Left lung (tissue), 4 donors: ENCODE measurements at regions not wholly inside any gene's neighbourhood (a gene's known extent, or its start where the extent isn't known, plus 50 kb on each side); places are given as distances from the start of the nearest gene placed in this dataset.

Experiments
- ATAC-seq: fragments of 200-7000 bp; cut with Tn5 transposase; one replicate; pipeline ENCODE4 v1.9.1; 2020; ENCODE audit warnings: moderate library complexity
- DNase-seq, 4 donors: peaks; one replicate each; pipeline ENCODE4 v3.0.0-alpha.2; 2013 to 2020
- H3K27ac ChIP-seq, 2 donors: fragments of 200-600 bp; sonication (generic) in 1 of 2; one replicate each; pipeline versions ENCODE4 v1.5.0 to v1.8.0; 2020 to 2021
- H3K27me3 ChIP-seq, 2 donors: fragments of 200-600 bp; sonication (generic) in 1 of 2; one replicate each; pipeline versions ENCODE4 v1.5.0 to v1.8.0; 2020 to 2021
- H3K36me3 ChIP-seq, 2 donors: fragments of 200-600 bp; sonication (generic) in 1 of 2; one replicate each; pipeline versions ENCODE4 v1.5.0 to v1.8.0; 2020 to 2021
- H3K4me1 ChIP-seq, 2 donors: fragments of 200-600 bp; one replicate each; pipeline ENCODE4 v1.8.0; 2021
- H3K4me3 ChIP-seq, 2 donors: fragments of 200-600 bp; sonication (generic) in 1 of 2; one replicate each; pipeline versions ENCODE4 v1.5.0 to v1.8.0; 2020 to 2021; ENCODE audit warnings: mild to moderate bottlenecking in 1 of 2
- H3K9me3 ChIP-seq, 2 donors: fragments of 200-600 bp; sonication (generic) in 1 of 2; one replicate each; pipeline versions ENCODE4 v1.5.0 to v1.8.0; 2020 to 2021
- CTCF ChIP-seq, 2 donors: fragments of 200-600 bp; sonication (generic) in 1 of 2; IDR thresholded peaks; one replicate each; pipeline versions ENCODE4 v1.5.0 to v1.8.0; 2021; ENCODE audit warnings: antibody characterized with exemption in 2 of 2
- intact Hi-C, 2 donors: fragments of 100-400 bp; cut with DNase I; formaldehyde crosslinking; loops; one replicate each; pipeline versions ENCODE4 v1.11.2 to v1.14.2; 2022
- donor health status: DM: no; HTN: yes; CAD: no.
- donor health status: DM: no; HTN: no; CAD: no.

- intact Hi-C loops: no loop called here
- H3K4me1 ChIP-seq: no peaks in the 10 kb centered on the region
- TF ChIP-seq CTCF (IDR thresholded peaks at IDR 0.05): no peak
- H3K27me3 ChIP-seq: no peaks in the 10 kb centered on the region
- H3K4me3 ChIP-seq: no peak overlapping the region
- H3K9me3 ChIP-seq: peaks cover 0 to 20% of the 10 kb centered on the region in 2 donors
- no peak for ATAC-seq
- no peak for DNase-seq
- H3K27ac ChIP-seq: no peak overlapping the region
- no peaks in the 10 kb centered on the region for H3K36me3 ChIP-seq
These were observed 318.2 kb upstream of the PSMD7 start for GRCh38 chr16:73978407-73978784.

GRCh38 chr16:73976644-73977043 lies 320.0 kb upstream of the PSMD7 start:
- ATAC-seq (no peak), DNase-seq (no peak)
- no peaks in the 10 kb centered on the region for H3K36me3 ChIP-seq
- H3K27me3 ChIP-seq: no peaks in the 10 kb centered on the region
- intact Hi-C loops: no loop called here
- no peaks in the 10 kb centered on the region for H3K4me1 ChIP-seq
- H3K4me3 ChIP-seq: no peak overlapping the region
- no peak overlapping the region for H3K27ac ChIP-seq
- no peak for TF ChIP-seq CTCF (IDR thresholded peaks at IDR 0.05)
- peaks cover 0 to 12% of the 10 kb centered on the region in 2 donors for H3K9me3 ChIP-seq

GRCh38 chr16:73973174-73973573 lies 323.4 kb upstream of the PSMD7 start:
- DNase-seq (no peak), ATAC-seq (no peak)
- Histone ChIP-seq H3K4me1 (no peaks in the 10 kb centered on the region), H3K36me3 (no peaks in the 10 kb centered on the region), H3K4me3 (no peak overlapping the region), H3K27me3 (no peaks in the 10 kb centered on the region), H3K9me3 (peaks cover 0 to 5% of the 10 kb centered on the region in 2 donors), H3K27ac (no peak overlapping the region)
- TF ChIP-seq CTCF (IDR thresholded peaks at IDR 0.05): no peak
- intact Hi-C loops: no loop called here

- TF ChIP-seq CTCF (IDR thresholded peaks at IDR 0.05): no peak
- H3K4me1 ChIP-seq: no peaks in the 10 kb centered on the region
- H3K9me3 ChIP-seq: peaks cover 0 to 2% of the 10 kb centered on the region in 2 donors
- no peak for ATAC-seq
- no peaks in the 10 kb centered on the region for H3K27me3 ChIP-seq
- H3K27ac ChIP-seq: no peak overlapping the region
- no peak overlapping the region for H3K4me3 ChIP-seq
- DNase-seq: no peak
- intact Hi-C loops: no loop called here
- no peaks in the 10 kb centered on the region for H3K36me3 ChIP-seq
These were observed 329.8 kb upstream of the PSMD7 start for GRCh38 chr16:73966851-73967250.

- no peaks in the 10 kb centered on the region for H3K4me1 ChIP-seq
- intact Hi-C loops: no loop called here
- ATAC-seq (no peak), DNase-seq (no peak)
- no peaks in the 10 kb centered on the region for H3K36me3 ChIP-seq
- H3K27me3 ChIP-seq: no peaks in the 10 kb centered on the region
- H3K27ac ChIP-seq: no peak overlapping the region
- TF ChIP-seq CTCF (IDR thresholded peaks at IDR 0.05): no peak
- peaks cover 0 to 2% of the 10 kb centered on the region in 2 donors for H3K9me3 ChIP-seq
- no peak overlapping the region for H3K4me3 ChIP-seq
These were observed 331.0 kb upstream of the PSMD7 start for GRCh38 chr16:73965591-73965990.
